ENCODE measurements at regions not wholly inside any gene's neighbourhood (a gene's known extent, or its start where the extent isn't known, plus 50 kb on each side); places are given as distances from the start of the nearest gene placed in this dataset.
A peak's percentile ranks its signal among the peaks of the same experiment; 100 is the strongest.

GRCh38 chr1:5465281-5465711, 526.9 kb downstream of the NPHP4 start:
- peak overlapping the region; percentile 64 for H3K27ac ChIP-seq
- H3K36me3 ChIP-seq: no peaks in the 10 kb centered on the region
- H3K27me3 ChIP-seq (ENCODE audit: insufficient read depth, low read depth, severe bottlenecking): no peaks in the 10 kb centered on the region
- TF ChIP-seq, protein P1, sequence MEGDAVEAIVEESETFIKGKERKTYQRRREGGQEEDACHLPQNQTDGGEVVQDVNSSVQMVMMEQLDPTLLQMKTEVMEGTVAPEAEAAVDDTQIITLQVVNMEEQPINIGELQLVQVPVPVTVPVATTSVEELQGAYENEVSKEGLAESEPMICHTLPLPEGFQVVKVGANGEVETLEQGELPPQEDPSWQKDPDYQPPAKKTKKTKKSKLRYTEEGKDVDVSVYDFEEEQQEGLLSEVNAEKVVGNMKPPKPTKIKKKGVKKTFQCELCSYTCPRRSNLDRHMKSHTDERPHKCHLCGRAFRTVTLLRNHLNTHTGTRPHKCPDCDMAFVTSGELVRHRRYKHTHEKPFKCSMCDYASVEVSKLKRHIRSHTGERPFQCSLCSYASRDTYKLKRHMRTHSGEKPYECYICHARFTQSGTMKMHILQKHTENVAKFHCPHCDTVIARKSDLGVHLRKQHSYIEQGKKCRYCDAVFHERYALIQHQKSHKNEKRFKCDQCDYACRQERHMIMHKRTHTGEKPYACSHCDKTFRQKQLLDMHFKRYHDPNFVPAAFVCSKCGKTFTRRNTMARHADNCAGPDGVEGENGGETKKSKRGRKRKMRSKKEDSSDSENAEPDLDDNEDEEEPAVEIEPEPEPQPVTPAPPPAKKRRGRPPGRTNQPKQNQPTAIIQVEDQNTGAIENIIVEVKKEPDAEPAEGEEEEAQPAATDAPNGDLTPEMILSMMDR (IDR thresholded peaks at IDR 0.05; ENCODE audit: low read depth, low read length): no peak
- H3K4me3 ChIP-seq (ENCODE audit: low read depth, low read length): no peak overlapping the region
- peaks cover 29% of the 10 kb centered on the region for H3K9me3 ChIP-seq (ENCODE audit: severe bottlenecking)
- DNase-seq: peak; percentile 40

DNA sequence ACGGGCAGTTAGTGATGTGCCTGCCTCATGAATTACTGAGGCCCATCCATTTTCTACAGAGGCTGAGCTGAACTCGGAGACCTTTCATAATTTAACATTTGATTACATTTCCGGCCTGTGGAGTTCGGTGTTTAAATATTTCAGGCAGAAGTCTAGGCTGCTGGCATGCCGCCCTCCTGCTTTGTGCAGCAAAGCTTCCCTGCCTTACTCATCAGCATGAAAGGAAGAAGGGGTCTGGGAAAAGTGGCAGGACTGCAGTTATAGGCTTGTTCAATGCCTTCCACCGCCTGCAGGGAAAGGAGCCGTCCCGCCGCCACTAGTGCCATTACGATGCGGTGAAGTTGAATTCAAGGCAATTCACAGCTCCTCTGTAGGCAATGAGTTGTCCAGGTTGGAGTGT, 527.9 kb downstream of the NPHP4 start:
- DNase-seq: no peak
- TF ChIP-seq, protein P1 (IDR thresholded peaks at IDR 0.05; ENCODE audit: low read depth, low read length): no peak
- no peak overlapping the region for H3K27ac ChIP-seq

DNA sequence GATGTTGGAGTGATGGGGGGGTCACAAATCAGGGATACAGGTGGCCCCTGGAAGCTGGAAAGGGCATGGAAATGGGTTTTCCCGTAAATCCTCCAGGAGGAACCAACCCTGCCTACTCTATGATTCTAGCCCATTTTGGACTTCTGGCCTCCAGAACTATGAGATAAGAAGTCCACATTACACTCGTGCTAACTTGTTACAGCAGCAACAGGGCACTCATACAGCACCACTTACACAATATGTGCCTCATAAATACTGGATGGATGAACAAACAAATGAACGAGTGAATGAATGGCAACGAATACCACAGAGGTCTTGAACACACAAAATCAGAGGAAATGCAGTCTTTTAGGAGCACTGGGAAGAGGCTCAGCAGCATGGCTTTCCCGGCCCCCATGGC, 531.3 kb downstream of the NPHP4 start:
- Histone ChIP-seq H3K4me3 (ENCODE audit: low read depth, low read length) (no peak overlapping the region), H3K27me3 (ENCODE audit: insufficient read depth, low read depth, severe bottlenecking) (no peaks in the 10 kb centered on the region), H3K9me3 (ENCODE audit: severe bottlenecking) (peaks cover 22% of the 10 kb centered on the region), H3K27ac (no peak overlapping the region), H3K36me3 (no peaks in the 10 kb centered on the region)
- DNase-seq: no peak
- TF ChIP-seq, protein P1 (IDR thresholded peaks at IDR 0.05; ENCODE audit: low read depth, low read length): no peak

More for the DNA sequence above, 527.9 kb downstream of the NPHP4 start:
- H3K9me3 ChIP-seq (ENCODE audit: severe bottlenecking): peaks cover 29% of the 10 kb centered on the region
- H3K27me3 ChIP-seq (ENCODE audit: insufficient read depth, low read depth, severe bottlenecking): no peaks in the 10 kb centered on the region
- H3K4me3 ChIP-seq (ENCODE audit: low read depth, low read length): no peak overlapping the region
- H3K36me3 ChIP-seq: no peaks in the 10 kb centered on the region

DNA sequence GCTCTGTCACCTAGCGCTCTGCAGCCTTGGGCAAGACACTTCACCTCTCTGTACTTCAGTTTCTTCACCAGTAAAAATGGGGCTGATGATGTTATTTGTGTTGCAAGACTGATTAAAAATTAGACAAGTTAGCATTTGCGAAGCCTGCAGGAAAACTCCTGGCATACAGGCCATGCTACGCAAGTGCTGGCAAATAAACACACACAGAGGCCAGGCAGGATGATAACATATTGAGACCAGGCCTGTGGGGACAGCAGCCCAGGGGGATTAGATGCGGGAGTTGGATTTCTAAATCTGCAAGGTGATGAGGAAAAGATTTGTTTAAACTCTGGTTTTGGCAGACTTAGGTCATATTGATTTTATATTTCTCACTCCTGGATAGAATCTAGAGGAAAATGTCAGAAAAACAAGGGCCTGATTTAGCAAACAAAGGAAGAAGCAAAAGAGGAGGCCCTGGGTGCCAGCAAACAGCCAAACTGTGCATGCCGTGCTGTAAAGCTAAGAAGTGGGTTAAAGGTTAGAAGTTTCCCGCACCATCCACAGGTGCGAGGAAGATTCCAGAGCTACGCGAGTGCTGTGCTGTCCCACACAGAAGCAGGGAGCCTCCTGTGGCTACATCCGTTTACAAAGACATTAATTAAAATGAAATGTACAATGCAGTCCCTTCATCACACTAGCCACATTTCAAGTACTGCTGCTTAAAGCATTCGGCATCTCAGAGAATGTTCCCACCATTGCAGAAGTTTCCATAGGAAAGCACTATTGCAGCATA, 532.2 kb downstream of the NPHP4 start:
- no peak for DNase-seq
- no peak overlapping the region for H3K4me3 ChIP-seq (ENCODE audit: low read depth, low read length)
- peaks cover 22% of the 10 kb centered on the region for H3K9me3 ChIP-seq (ENCODE audit: severe bottlenecking)
- TF ChIP-seq, protein P1 (IDR thresholded peaks at IDR 0.05; ENCODE audit: low read depth, low read length): no peak
- H3K27ac ChIP-seq: no peak overlapping the region
- H3K36me3 ChIP-seq: no peaks in the 10 kb centered on the region
- no peaks in the 10 kb centered on the region for H3K27me3 ChIP-seq (ENCODE audit: insufficient read depth, low read depth, severe bottlenecking)

- Histone ChIP-seq H3K4me3 (ENCODE audit: low read depth, low read length) (no peak overlapping the region), H3K27ac (peak overlapping the region; percentile 38; the same call in 1 of the 2 replicates), H3K27me3 (ENCODE audit: insufficient read depth, low read depth, severe bottlenecking) (no peaks in the 10 kb centered on the region), H3K36me3 (no peaks in the 10 kb centered on the region), H3K9me3 (ENCODE audit: severe bottlenecking) (peaks cover 14% of the 10 kb centered on the region)
- TF ChIP-seq, protein P1 (IDR thresholded peaks at IDR 0.05; ENCODE audit: low read depth, low read length): no peak
- DNase-seq: no peak
Observed at GRCh38 chr1:5458248-5458647, 534.0 kb downstream of the NPHP4 start.
